Mesenchymal stem cell (in vitro differentiated cells and primary cell): ENCODE measurements at regions not wholly inside any gene's neighbourhood (a gene's known extent, or its start where the extent isn't known, plus 50 kb on each side); places are given as distances from the start of the nearest gene placed in this dataset.

Experiments
- DNase-seq: peaks from one replicate; pipeline ENCODE4 v3.0.0-alpha.2; 2013
- H2AFZ ChIP-seq: one replicate; pipeline ENCODE4 v1.6.1; 2013; ENCODE audit warnings: low read depth, mild to moderate bottlenecking, control low read depth, inconsistent platforms, low read length, moderate library complexity
- H2AK5ac ChIP-seq: 2 replicates; pipeline ENCODE4 v1.6.1; 2013; ENCODE audit warnings: low read length, moderate library complexity, mild to moderate bottlenecking, inconsistent platforms; ENCODE audit not compliant: severe bottlenecking
- H2BK120ac ChIP-seq: one replicate; pipeline ENCODE4 v1.6.1; 2013; ENCODE audit warnings: low read depth, mild to moderate bottlenecking, inconsistent platforms, low read length, moderate library complexity
- H2BK12ac ChIP-seq, 2 experiments: one replicate each; pipeline ENCODE4 v1.6.1; 2013; ENCODE audit warnings: inconsistent platforms in 2 of 2, low read length in 2 of 2, mild to moderate bottlenecking in 2 of 2, moderate library complexity in 2 of 2, control low read depth in 1 of 2
- H2BK15ac ChIP-seq: one replicate; pipeline ENCODE4 v1.6.1; 2013; ENCODE audit warnings: mild to moderate bottlenecking, low read depth, inconsistent platforms; ENCODE audit not compliant: poor library complexity, severe bottlenecking
- H2BK5ac ChIP-seq: 2 replicates; pipeline ENCODE4 v1.6.1; 2013; ENCODE audit warnings: low read depth, mild to moderate bottlenecking, low read length, control low read depth, inconsistent platforms; ENCODE audit not compliant: poor library complexity, severe bottlenecking
- H3K14ac ChIP-seq, 2 experiments: one replicate each; pipeline ENCODE4 v1.6.1; 2013; ENCODE audit warnings: inconsistent platforms in 2 of 2, low read length in 2 of 2, control low read depth in 1 of 2, mild to moderate bottlenecking in 1 of 2, moderate library complexity in 1 of 2
- H3K18ac ChIP-seq, 2 experiments: one replicate each; pipeline ENCODE4 v1.6.1; 2013; ENCODE audit warnings: inconsistent platforms in 2 of 2, low read length in 2 of 2, control low read depth in 1 of 2, low read depth in 1 of 2, mild to moderate bottlenecking in 1 of 2
- H3K23ac ChIP-seq, 2 experiments: one replicate each; pipeline ENCODE4 v1.6.1; 2013; ENCODE audit warnings: inconsistent platforms in 2 of 2, low read length in 2 of 2, mild to moderate bottlenecking in 2 of 2, moderate library complexity in 2 of 2, control low read depth in 1 of 2
- H3K27ac ChIP-seq: 2 replicates; pipeline ENCODE4 v1.5.1; 2013; ENCODE audit warnings: mild to moderate bottlenecking, moderate library complexity, low read length, control low read depth, inconsistent platforms; ENCODE audit not compliant: poor library complexity, severe bottlenecking
- H3K27me3 ChIP-seq, 2 experiments: 2 replicates each; pipeline versions ENCODE4 v1.6.1 to v1.7.0; 2013; ENCODE audit warnings: low read length in 2 of 2, mild to moderate bottlenecking in 2 of 2, moderate library complexity in 2 of 2, control low read depth in 1 of 2, inconsistent platforms in 1 of 2; ENCODE audit not compliant: control insufficient read depth in 1 of 2, insufficient read depth in 1 of 2
- H3K36me3 ChIP-seq, 2 experiments: 2 replicates each; pipeline versions ENCODE4 v1.6.1 to v1.7.0; 2013; ENCODE audit warnings: low read length in 2 of 2, control low read depth in 1 of 2, inconsistent platforms in 1 of 2, low read depth in 1 of 2, mild to moderate bottlenecking in 1 of 2; ENCODE audit not compliant: insufficient read depth in 2 of 2, control insufficient read depth in 1 of 2
- H3K4ac ChIP-seq, 2 experiments: one replicate each; pipeline ENCODE4 v1.6.1; 2013; ENCODE audit warnings: inconsistent platforms in 2 of 2, low read length in 2 of 2, mild to moderate bottlenecking in 2 of 2, moderate library complexity in 2 of 2, control low read depth in 1 of 2, low read depth in 1 of 2
- H3K4me1 ChIP-seq: 2 replicates; pipeline ENCODE4 v1.6.1; 2013; ENCODE audit warnings: low read depth, low read length, control low read depth; ENCODE audit not compliant: control insufficient read depth, insufficient read depth
- H3K4me2 ChIP-seq: 2 replicates; pipeline ENCODE4 v1.6.1; 2013; ENCODE audit warnings: low read length, mild to moderate bottlenecking, inconsistent platforms; ENCODE audit not compliant: poor library complexity, severe bottlenecking
- H3K4me3 ChIP-seq, 2 experiments: 2 replicates each; pipeline versions ENCODE4 v1.5.1 to v1.7.0; 2013; ENCODE audit warnings: low read length in 2 of 2, mild to moderate bottlenecking in 2 of 2, control low read depth in 1 of 2, low read depth in 1 of 2; ENCODE audit not compliant: insufficient read depth in 1 of 2
- H3K79me1 ChIP-seq: replicated peaks from 2 replicates; pipeline ENCODE4 v1.6.1; 2013; ENCODE audit warnings: mild to moderate bottlenecking, control low read depth, low read length, inconsistent platforms; ENCODE audit not compliant: poor library complexity, severe bottlenecking
- H3K9ac ChIP-seq: 2 replicates; pipeline ENCODE4 v1.7.0; 2013; ENCODE audit warnings: mild to moderate bottlenecking, low read length, moderate library complexity
- H3K9me3 ChIP-seq: 2 replicates; pipeline ENCODE4 v1.7.0; 2013; ENCODE audit warnings: mild to moderate bottlenecking, low read length; ENCODE audit not compliant: control insufficient read depth
- H4K8ac ChIP-seq: one replicate; pipeline ENCODE4 v1.6.1; 2013; ENCODE audit warnings: inconsistent platforms, mild to moderate bottlenecking, low read length, moderate library complexity
- H4K91ac ChIP-seq: one replicate; pipeline ENCODE4 v1.6.1; 2013; ENCODE audit warnings: mild to moderate bottlenecking, low read length, inconsistent platforms
- WGBS: methylation state at CpG from one replicate; pipeline ENCODE4 v1.1.7; 2013; ENCODE audit warnings: mixed read lengths; 5-methylcytosine and 5-hydroxymethylcytosine counted together

GRCh38 chr3:28826840-28827239 lies 454.0 kb upstream of the RBMS3 start:
- H3K36me3 ChIP-seq = no peaks in the 10 kb centered on the region
- H3K27me3 ChIP-seq = no peaks in the 10 kb centered on the region
- no peak overlapping the region for H4K91ac ChIP-seq
- no peak overlapping the region for H3K4me2 ChIP-seq
- DNase-seq = no peak
- no peak overlapping the region for H2BK12ac ChIP-seq
- H3K9me3 ChIP-seq = peaks cover 8% of the 10 kb centered on the region
- no peak overlapping the region for H3K4ac ChIP-seq
- no peak overlapping the region for H3K9ac ChIP-seq
- H2BK120ac ChIP-seq = no peak overlapping the region
- H2AFZ ChIP-seq = no peak overlapping the region
- no peak overlapping the region for H3K27ac ChIP-seq
- H3K23ac ChIP-seq = no peak overlapping the region
- no peak overlapping the region for H3K4me3 ChIP-seq
- H2BK15ac ChIP-seq = no peak overlapping the region
- H2BK5ac ChIP-seq = no peak overlapping the region
- no peaks in the 10 kb centered on the region for H3K4me1 ChIP-seq
- no peak overlapping the region for H3K18ac ChIP-seq
- no peak overlapping the region for H3K14ac ChIP-seq
- H3K79me1 ChIP-seq = no peaks in the 10 kb centered on the region
- H2AK5ac ChIP-seq = no peak overlapping the region
- no peak overlapping the region for H4K8ac ChIP-seq

GRCh38 chr3:28835249-28835648 lies 445.6 kb upstream of the RBMS3 start:
- H3K79me1 ChIP-seq = no peaks in the 10 kb centered on the region
- no peak overlapping the region for H3K4ac ChIP-seq
- no peak overlapping the region for H3K23ac ChIP-seq
- H3K9ac ChIP-seq = no peak overlapping the region
- no peak for DNase-seq
- no peak overlapping the region for H3K14ac ChIP-seq
- no peaks in the 10 kb centered on the region for H3K36me3 ChIP-seq
- H3K4me3 ChIP-seq = no peak overlapping the region
- H3K27ac ChIP-seq = no peak overlapping the region
- peaks cover 9 to 29% of the 10 kb centered on the region in 2 experiments for H3K27me3 ChIP-seq
- no peaks in the 10 kb centered on the region for H3K4me1 ChIP-seq
- 56% methylated on average over 1 of the region's 2 CpGs for WGBS
- no peak overlapping the region for H2BK12ac ChIP-seq
- no peak overlapping the region for H2BK15ac ChIP-seq
- no peak overlapping the region for H3K4me2 ChIP-seq
- H2AFZ ChIP-seq = no peak overlapping the region
- no peak overlapping the region for H2BK120ac ChIP-seq
- H4K91ac ChIP-seq = no peak overlapping the region
- no peak overlapping the region for H3K18ac ChIP-seq
- H3K9me3 ChIP-seq = peaks cover 12% of the 10 kb centered on the region
- no peak overlapping the region for H2AK5ac ChIP-seq
- H2BK5ac ChIP-seq = no peak overlapping the region
- H4K8ac ChIP-seq = no peak overlapping the region

- no peak overlapping the region for H3K4ac ChIP-seq
Observed at GRCh38 chr3:28835751-28836150, 445.1 kb upstream of the RBMS3 start.

GRCh38 chr3:28836199-28836598 lies 444.7 kb upstream of the RBMS3 start:
- Histone ChIP-seq H2BK12ac (no peak overlapping the region), H2BK15ac (no peak overlapping the region), H4K91ac (no peak overlapping the region), H2BK120ac (no peak overlapping the region), H2AK5ac (no peak overlapping the region), H3K14ac (no peak overlapping the region), H3K9ac (no peak overlapping the region), H3K27me3 (peaks cover 9 to 29% of the 10 kb centered on the region in 2 experiments), H3K23ac (no peak overlapping the region), H3K4me2 (no peak overlapping the region), H4K8ac (no peak overlapping the region), H3K9me3 (peaks cover 9% of the 10 kb centered on the region), H3K4me3 (peak overlapping the region in 1 of 2 experiments; percentile 27), H3K4me1 (peaks cover 4% of the 10 kb centered on the region), H3K27ac (no peak overlapping the region), H3K4ac (no peak overlapping the region), H3K79me1 (no peaks in the 10 kb centered on the region), H3K36me3 (no peaks in the 10 kb centered on the region), H2AFZ (no peak overlapping the region), H2BK5ac (no peak overlapping the region), H3K18ac (no peak overlapping the region)
- peak; percentile 7 for DNase-seq
- 25% methylated on average over 1 of the region's 2 CpGs for WGBS

More at GRCh38 chr3:28835751-28836150, 445.1 kb upstream of the RBMS3 start:
- Histone ChIP-seq H2BK120ac (no peak overlapping the region), H3K14ac (no peak overlapping the region), H2BK5ac (no peak overlapping the region), H2BK15ac (no peak overlapping the region), H4K91ac (no peak overlapping the region), H2BK12ac (no peak overlapping the region), H4K8ac (no peak overlapping the region), H2AK5ac (no peak overlapping the region), H2AFZ (no peak overlapping the region), H3K4me1 (peaks cover 2% of the 10 kb centered on the region), H3K23ac (no peak overlapping the region), H3K9me3 (peaks cover 12% of the 10 kb centered on the region), H3K4me3 (peak overlapping the region in 1 of 2 experiments; percentile 27), H3K36me3 (no peaks in the 10 kb centered on the region), H3K79me1 (no peaks in the 10 kb centered on the region), H3K9ac (no peak overlapping the region), H3K27ac (no peak overlapping the region), H3K4me2 (no peak overlapping the region), H3K27me3 (peaks cover 9 to 29% of the 10 kb centered on the region in 2 experiments), H3K18ac (no peak overlapping the region)
- DNase-seq = no peak
- 56% methylated on average over 8 of the region's 8 CpGs for WGBS
